HG02970 (cell line): ENCODE measurements at regions not wholly inside any gene's neighbourhood (a gene's known extent, or its start where the extent isn't known, plus 50 kb on each side); places are given as distances from the start of the nearest gene placed in this dataset.

Experiments
- ATAC-seq: cut with Tn5 transposase; IDR thresholded peaks from one replicate; pipeline ENCODE4 v1.9.1; 2021; ENCODE audit warnings: mild to moderate bottlenecking, moderate library complexity, moderate number of reproducible peaks; ENCODE audit not compliant: unreplicated experiment, low FRiP score

- no peak for ATAC-seq
Measured at GRCh38 chr11:112630496-112630895, 330.7 kb upstream of the NCAM1 start.

DNA sequence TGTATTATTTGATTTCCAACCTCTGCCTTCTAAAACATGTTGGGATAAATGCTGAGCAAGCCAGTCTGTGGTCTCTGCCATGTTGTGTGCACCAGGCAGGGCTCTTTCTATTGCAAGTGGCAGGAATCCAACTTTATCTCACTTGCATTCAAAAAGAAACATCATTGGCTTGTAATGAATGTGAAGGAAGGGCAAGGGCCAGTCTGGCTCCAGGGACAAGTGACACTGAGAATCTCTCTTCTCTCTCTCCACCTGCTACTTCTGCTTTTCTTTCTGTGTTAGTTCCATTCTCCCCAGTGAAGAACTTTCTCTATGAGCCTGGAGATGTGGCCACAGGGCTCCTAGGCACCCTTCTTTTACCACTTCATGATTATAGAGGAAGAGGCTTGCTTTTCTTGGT is 329.9 kb upstream of the NCAM1 start:
- ATAC-seq, result no peak

DNA sequence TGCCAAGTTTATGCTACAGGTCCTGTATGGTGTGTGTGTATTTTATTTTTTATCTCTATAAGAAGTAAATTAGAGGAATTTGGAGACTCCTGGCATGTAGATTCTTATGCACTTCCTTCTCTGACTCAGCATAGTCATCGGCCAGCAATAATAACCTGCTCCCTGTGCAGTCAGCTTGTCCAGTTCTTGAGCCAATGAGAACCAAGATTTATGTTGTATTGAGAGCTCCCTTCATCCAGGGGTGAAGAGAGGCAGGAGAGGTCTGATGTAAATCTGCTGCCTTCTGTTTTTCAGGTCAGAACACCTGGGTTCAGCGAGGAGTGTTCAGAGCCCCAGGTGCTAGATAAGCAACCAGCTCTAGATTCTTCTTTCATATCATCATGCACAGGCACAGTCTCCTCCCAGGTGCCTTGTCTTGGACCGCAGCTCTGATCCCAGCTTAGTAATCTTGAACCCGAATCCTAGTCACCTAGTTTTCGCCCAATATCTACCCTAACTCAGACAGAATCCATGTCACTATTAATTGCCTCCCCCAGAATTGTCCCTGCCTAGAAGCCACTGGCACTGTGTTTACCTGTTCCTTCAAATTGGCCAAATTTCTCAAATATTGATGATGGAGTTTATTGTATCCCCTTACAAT is 328.2 kb upstream of the NCAM1 start:
- no peak for ATAC-seq

DNA sequence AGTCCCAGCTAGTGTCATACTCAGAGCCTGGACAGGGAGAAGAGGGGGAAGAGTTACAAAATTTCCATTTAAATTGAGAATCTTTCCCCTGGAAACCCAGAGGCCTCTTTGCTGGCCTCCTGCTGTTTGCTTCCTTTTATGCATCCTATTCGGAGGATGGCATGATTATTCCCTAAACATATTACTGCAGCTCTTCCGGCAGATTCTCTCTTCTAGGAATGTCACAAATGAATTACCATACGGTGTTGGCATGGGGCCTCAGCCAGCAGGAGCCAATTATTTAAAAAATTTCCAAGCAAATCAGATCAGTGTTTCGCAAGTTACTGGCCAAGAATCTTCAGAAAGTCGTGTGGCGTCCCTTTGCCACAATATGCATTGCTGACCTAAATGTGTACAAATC is 326.7 kb upstream of the NCAM1 start:
- no peak for ATAC-seq

DNA sequence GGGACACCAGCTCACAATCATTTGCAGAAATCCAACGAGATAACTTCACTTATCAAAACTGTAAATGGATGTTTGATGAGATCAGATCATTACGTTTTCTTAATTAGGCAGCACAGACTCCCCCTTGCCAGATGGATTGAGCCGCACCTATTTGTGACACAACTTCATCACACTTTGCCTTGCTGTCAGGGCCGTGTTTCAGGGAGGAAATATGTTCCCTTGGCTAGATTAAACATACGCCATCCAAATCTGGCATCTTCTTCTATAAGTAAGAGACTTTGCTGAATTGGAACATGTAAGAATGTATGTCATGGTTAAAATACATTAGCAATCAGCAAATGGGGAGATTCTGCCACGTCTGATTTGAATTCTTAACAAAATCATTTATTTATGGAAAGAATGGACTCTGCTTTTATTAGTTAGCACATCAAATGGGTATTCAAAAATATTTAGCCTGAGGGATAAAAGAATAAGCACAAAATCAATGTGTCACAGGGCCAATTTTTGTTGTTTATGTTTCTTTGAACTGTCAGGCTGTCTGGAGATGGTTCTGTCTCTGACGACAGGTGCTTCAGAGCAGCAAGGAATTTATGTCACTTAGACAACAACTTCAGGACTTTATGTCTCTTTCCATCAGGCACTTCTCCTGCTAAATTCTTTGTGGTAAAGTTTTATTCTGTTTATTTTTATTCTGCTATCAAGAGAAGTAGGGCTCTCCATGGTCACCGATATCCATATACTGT is 326.1 kb upstream of the NCAM1 start:
- no peak for ATAC-seq

DNA sequence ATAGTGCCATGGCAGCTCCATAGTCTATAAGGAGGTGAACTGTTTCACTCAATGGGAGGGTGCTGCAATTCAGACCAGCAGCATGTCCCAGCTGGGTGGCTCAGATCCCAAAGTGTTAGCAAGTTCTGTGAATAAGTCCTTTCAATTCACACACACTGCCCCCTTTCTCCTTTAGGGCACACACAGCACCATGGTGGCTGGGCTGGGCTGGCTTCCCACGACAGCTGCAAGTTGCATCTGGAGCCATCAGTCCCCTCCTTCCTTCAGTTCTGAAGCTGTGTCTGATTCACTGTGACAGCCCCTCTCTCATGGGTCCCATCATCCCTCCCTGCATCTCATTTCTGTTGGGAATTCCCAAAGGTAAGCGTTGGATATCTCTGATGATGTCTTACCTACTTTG is 324.1 kb upstream of the NCAM1 start:
- ATAC-seq, result no peak

DNA sequence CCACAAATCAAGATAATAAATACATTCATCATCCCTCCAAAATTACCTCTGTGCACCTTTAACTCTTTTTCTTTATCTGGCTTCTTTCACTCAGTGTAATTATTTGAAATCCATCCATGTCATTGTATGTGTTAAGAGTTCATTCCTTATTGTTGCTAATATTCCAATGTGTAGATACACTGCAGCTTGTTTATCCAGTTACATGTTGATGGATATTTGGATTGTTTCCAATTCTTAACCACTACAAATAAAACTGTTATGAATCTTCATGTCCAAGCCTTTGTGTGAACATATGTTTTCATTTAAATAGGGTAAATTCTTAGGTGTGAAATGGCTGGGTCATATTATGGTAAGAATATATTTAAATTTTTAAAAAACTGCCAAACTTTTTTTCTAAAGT is 323.3 kb upstream of the NCAM1 start:
- ATAC-seq, result no peak

GRCh38 chr11:112639469-112639868 is 321.8 kb upstream of the NCAM1 start:
- ATAC-seq, result no peak

DNA sequence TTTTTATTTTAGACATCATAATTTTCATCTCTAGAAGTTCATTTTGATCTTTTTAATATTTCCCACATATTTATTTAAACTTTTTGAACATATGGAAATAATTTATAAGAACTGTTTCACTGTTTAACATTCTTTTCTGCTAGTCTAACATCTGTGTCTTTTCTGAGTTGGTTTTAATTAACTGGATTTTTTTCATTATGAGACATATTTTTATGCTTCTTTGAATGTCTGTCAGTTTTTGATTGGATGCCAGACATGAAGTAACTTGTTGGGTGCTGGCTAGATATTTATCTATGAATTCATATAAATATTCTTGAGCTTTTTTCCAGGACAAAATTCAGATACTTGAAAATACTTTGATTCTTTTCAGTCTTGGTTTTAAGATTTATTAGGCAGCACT is 317.8 kb upstream of the NCAM1 start:
- ATAC-seq, result no peak

DNA sequence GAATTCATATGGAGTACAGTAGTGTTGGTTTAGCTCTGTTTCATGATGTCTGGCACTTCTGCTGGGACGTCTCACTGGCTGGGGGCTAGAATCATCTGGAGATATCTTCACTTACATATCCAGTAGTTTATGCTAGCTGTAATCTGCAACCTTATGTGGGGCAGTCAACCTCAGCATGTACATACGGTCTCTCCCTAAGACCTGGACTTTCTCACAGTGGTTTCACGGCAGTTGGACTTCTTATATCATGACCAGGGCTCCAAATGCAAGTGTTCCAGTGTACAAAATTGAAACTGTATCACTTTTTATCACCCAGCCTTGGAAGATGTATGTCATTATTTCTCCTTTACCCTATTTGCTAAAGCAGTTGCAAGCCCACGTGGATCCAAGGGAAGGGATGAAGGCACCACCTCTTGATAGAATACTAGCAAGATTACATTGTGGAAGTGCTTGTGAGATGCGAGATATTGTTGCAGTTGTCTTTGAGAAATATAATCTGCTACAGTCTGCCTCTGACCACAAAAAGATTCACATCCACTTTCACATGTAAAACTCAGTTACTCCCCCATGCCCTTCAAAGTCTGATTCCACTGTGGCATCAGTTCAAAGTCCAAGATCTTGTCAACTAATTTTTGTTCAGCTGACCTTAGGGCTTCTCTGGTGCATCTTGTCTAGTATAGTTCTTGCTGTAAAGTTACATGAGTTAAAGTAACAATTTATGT is 316.6 kb upstream of the NCAM1 start:
- ATAC-seq, result no peak

DNA sequence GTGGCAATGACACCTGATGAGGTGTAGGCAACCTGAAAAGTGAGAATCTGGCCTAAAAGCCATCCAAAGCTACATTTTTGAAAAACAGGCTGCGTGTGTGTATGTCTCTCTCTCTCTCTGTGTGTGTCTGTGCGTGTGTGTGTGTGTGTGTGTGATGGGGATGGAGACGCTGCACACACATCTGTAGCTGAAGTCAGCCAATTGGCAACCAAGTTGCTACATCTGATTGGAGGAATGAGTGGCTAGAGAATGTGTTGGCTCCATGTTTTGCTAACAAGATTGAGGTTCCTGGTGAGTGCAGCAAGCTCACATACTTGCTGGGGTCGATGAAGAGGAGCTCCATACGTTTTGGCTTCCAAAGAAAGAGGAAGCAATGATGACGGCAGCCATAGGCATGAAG is 311.4 kb upstream of the NCAM1 start:
- no peak for ATAC-seq

GRCh38 chr11:112650527-112650926 is 310.7 kb upstream of the NCAM1 start:
- no peak for ATAC-seq

- ATAC-seq, result no peak
Measured at GRCh38 chr11:112651386-112651785, 309.8 kb upstream of the NCAM1 start.

- ATAC-seq, result no peak
Measured at GRCh38 chr11:112652786-112653390, 308.3 kb upstream of the NCAM1 start.

GRCh38 chr11:112655371-112655770 is 305.8 kb upstream of the NCAM1 start:
- no peak for ATAC-seq

DNA sequence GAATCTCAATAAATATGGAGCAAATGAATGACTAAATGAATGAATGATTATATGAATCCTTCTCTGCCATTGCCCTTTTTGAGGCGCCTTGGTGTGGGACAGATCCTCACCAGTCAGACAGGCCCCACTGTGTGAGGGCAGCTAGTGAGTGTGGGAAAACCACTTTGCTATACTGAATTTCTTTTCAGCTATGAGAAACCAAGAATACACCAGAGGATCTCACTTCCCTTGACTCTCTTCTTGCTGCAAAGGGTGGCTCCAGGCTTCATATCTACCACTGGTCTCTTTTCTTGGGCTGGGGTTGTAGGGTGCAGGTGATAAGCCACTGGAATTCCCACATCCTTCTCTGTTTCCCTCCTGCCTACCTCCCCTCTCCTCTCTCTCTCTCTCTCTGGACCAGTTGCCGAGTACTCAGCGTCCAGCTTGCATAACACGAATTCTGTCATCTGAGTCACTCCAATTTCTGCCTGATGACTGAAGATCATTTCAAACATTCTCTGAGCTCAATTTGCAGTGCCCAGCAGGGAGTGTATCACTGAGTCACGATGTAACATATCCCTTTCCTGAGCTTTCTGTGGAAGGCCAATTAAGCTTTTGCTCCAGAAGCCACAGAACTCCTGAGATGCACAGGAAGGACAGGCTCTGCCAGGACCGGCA is 304.3 kb upstream of the NCAM1 start:
- ATAC-seq, result no peak

DNA sequence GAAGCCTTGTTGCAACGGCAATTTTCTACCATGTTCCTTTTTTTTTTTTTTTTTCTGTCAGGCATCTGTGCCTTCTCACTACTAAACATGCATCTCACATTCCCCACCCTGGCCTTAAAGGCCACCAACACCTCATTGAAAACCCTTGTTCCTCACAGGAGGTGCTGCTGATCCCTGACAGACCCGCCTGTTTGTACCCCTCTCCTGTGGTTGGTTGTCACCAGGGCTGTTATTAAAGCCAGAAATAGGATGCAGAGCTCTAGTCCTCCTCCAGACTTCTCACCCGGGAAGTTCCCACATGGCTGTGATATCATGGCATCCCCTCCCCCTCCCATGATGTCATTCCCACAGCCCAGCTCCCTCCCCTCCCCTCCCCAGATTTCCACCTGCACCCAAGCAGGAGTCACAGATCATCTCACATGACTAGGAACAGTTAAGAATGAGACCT is 302.8 kb upstream of the NCAM1 start:
- ATAC-seq, result no peak

GRCh38 chr11:112661146-112661545 is 300.1 kb upstream of the NCAM1 start:
- ATAC-seq, result no peak

DNA sequence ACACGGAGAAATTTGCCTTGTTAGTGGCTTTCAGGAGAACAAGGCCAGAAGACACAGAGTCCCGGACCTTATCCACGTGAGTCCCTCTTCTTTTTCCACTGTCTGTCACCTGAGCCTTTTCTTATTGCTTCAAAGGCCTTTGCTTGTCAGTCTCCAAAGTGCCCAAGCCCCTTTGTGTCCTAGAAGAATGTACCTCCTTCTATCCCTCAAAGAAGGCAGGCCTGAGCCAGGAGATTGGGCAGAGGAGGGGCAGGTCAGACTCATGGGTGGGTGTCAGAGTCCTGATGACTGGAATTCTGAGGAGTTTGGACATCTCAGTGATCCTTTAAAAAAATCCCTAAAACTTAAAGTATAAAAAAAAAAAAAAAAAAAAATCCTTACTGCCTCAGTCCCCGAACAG is 299.6 kb upstream of the NCAM1 start:
- ATAC-seq, result no peak

- no peak for ATAC-seq
Measured at GRCh38 chr11:112662554-112662953, 298.7 kb upstream of the NCAM1 start.
